ENCODE measurements at regions not wholly inside any gene's neighbourhood (a gene's known extent, or its start where the extent isn't known, plus 50 kb on each side); places are given as distances from the start of the nearest gene placed in this dataset.

- no peak for DNase-seq
- TF ChIP-seq, protein P1, sequence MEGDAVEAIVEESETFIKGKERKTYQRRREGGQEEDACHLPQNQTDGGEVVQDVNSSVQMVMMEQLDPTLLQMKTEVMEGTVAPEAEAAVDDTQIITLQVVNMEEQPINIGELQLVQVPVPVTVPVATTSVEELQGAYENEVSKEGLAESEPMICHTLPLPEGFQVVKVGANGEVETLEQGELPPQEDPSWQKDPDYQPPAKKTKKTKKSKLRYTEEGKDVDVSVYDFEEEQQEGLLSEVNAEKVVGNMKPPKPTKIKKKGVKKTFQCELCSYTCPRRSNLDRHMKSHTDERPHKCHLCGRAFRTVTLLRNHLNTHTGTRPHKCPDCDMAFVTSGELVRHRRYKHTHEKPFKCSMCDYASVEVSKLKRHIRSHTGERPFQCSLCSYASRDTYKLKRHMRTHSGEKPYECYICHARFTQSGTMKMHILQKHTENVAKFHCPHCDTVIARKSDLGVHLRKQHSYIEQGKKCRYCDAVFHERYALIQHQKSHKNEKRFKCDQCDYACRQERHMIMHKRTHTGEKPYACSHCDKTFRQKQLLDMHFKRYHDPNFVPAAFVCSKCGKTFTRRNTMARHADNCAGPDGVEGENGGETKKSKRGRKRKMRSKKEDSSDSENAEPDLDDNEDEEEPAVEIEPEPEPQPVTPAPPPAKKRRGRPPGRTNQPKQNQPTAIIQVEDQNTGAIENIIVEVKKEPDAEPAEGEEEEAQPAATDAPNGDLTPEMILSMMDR (IDR thresholded peaks at IDR 0.05) = no peak
- Histone ChIP-seq H3K4me1 (ENCODE audit: low read depth) (no peaks in the 10 kb centered on the region), H3K36me3 (ENCODE audit: low read depth) (no peaks in the 10 kb centered on the region), H3K9me3 (peaks cover 8% of the 10 kb centered on the region), H3K4me3 (no peak overlapping the region)
- no peak for ATAC-seq
- intact Hi-C loops (cut with DNase I, micrococcal nuclease) = no loop called here
These were observed 161.7 kb downstream of the OPA1 start for GRCh38 chr3:193754719-193755118.

DNA sequence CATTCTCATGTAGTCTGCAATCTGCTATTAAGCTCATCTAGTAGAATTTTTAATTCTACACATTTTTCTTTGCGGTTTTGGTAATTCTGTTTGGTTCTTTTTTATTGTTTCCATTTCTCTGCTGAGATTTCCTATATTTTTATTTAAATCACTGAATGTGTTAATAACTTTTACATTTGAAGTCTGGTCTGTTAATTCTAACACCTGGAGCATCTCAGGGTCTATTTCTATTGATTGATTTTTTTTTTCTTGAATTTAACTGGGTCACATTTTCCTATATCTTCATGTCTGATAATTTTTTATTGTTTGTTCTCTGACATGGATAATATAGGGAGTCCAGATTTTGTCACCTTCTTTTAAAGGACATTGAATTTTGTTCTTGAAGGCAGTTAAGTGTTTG lies 163.5 kb downstream of the OPA1 start:
- DNase-seq (no peak), ATAC-seq (no peak)
- Histone ChIP-seq H3K4me3 (no peak overlapping the region), H3K9me3 (peaks cover 8% of the 10 kb centered on the region), H3K4me1 (ENCODE audit: low read depth) (no peaks in the 10 kb centered on the region), H3K36me3 (ENCODE audit: low read depth) (no peaks in the 10 kb centered on the region)
- TF ChIP-seq, protein P1 (IDR thresholded peaks at IDR 0.05) = no peak
- intact Hi-C loops (cut with DNase I, micrococcal nuclease) = no loop called here

- Histone ChIP-seq H3K36me3 (ENCODE audit: low read depth) (no peaks in the 10 kb centered on the region), H3K4me3 (no peak overlapping the region), H3K9me3 (peaks cover 8% of the 10 kb centered on the region), H3K4me1 (ENCODE audit: low read depth) (no peaks in the 10 kb centered on the region)
- TF ChIP-seq, protein P1 (IDR thresholded peaks at IDR 0.05) = no peak
- intact Hi-C loops (cut with DNase I, micrococcal nuclease) = no loop called here
- DNase-seq (no peak), ATAC-seq (no peak)
These were observed 164.4 kb downstream of the OPA1 start for GRCh38 chr3:193757457-193757856.

DNA sequence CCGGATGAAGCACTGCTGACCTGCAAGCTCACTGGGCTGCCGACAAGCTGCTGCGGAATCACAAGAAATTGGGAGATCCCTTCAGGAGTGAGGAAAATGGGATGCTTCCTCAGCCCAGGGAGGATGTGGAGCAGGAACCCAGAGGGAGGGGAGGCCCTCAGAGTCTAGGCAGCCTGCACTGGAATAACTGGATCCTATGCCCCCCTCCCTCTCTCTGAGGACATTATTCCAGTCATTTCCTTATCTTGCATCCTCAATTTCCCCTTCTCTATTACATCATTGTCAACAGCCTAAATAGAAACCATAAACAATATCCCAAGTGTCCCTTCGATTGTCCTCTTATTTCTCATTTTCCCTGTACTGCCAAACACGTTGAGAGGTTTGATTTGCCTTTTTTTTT lies 169.0 kb downstream of the OPA1 start:
- ATAC-seq (no peak), DNase-seq (no peak)
- Histone ChIP-seq H3K36me3 (ENCODE audit: low read depth) (no peaks in the 10 kb centered on the region), H3K4me3 (no peak overlapping the region), H3K9me3 (peaks cover 5% of the 10 kb centered on the region), H3K4me1 (ENCODE audit: low read depth) (no peaks in the 10 kb centered on the region)
- intact Hi-C loops (cut with DNase I, micrococcal nuclease) = no loop called here
- TF ChIP-seq, protein P1 (IDR thresholded peaks at IDR 0.05) = no peak

- TF ChIP-seq, protein P1 (IDR thresholded peaks at IDR 0.05) = no peak
- no peak overlapping the region for H3K4me3 ChIP-seq
- no peaks in the 10 kb centered on the region for H3K36me3 ChIP-seq (ENCODE audit: low read depth)
- DNase-seq = no peak
- intact Hi-C loops (cut with DNase I, micrococcal nuclease) = no loop called here
- no peaks in the 10 kb centered on the region for H3K4me1 ChIP-seq (ENCODE audit: low read depth)
- no peak for ATAC-seq
- no peaks in the 10 kb centered on the region for H3K9me3 ChIP-seq
These were observed 169.6 kb downstream of the OPA1 start for GRCh38 chr3:193762657-193763056.

GRCh38 chr3:193764959-193765358 lies 172.0 kb downstream of the OPA1 start:
- Histone ChIP-seq H3K4me3 (no peak overlapping the region), H3K4me1 (ENCODE audit: low read depth) (no peaks in the 10 kb centered on the region), H3K36me3 (ENCODE audit: low read depth) (no peaks in the 10 kb centered on the region), H3K9me3 (no peaks in the 10 kb centered on the region)
- ATAC-seq (no peak), DNase-seq (no peak)
- intact Hi-C loops (cut with DNase I, micrococcal nuclease) = no loop called here
- TF ChIP-seq, protein P1 (IDR thresholded peaks at IDR 0.05) = no peak
